GM23338 (cell line): ENCODE measurements at regions not wholly inside any gene's neighbourhood (a gene's known extent, or its start where the extent isn't known, plus 50 kb on each side); places are given as distances from the start of the nearest gene placed in this dataset.

Source experiments
- ATAC-seq: fragments of 200-7000 bp; cut with Tn5 transposase; 3 replicates; pipeline ENCODE4 v1.9.1; 2020
- DNase-seq: peaks from one replicate; pipeline ENCODE4 v3.0.0-alpha.2; 2015; ENCODE audit warnings: low spot score
- H2AFZ ChIP-seq: fragments of 200-600 bp; sonication (generic); 2 replicates; pipeline ENCODE4 v1.8.0; 2016; ENCODE audit warnings: antibody characterized with exemption, mild to moderate bottlenecking, moderate library complexity
- H3F3A ChIP-seq: fragments of 200-600 bp; sonication (generic); replicated peaks from 2 replicates; pipeline ENCODE4 v1.8.0; 2017; ENCODE audit warnings: antibody characterized with exemption, mixed run types, low read depth
- H3K27ac ChIP-seq: fragments of 200-600 bp; sonication (generic); 2 replicates; pipeline ENCODE4 v1.6.1; 2016; ENCODE audit warnings: low read depth
- H3K27me3 ChIP-seq: fragments of 200-600 bp; sonication (generic); 2 replicates; pipeline ENCODE4 v1.8.0; 2016; ENCODE audit warnings: mild to moderate bottlenecking, mixed run types, moderate library complexity; ENCODE audit not compliant: insufficient read depth
- H3K36me3 ChIP-seq: fragments of 200-600 bp; sonication (generic); 2 replicates; pipeline ENCODE4 v1.8.0; 2016; ENCODE audit warnings: mild to moderate bottlenecking; ENCODE audit not compliant: insufficient read depth
- H3K4me1 ChIP-seq: fragments of 200-600 bp; sonication (generic); 2 replicates; pipeline ENCODE4 v1.8.0; 2016; ENCODE audit warnings: mild to moderate bottlenecking, moderate library complexity; ENCODE audit not compliant: insufficient read depth
- H3K4me2 ChIP-seq: fragments of 200-600 bp; sonication (generic); 2 replicates; pipeline ENCODE4 v1.7.1; 2017; ENCODE audit warnings: mixed run types
- H3K4me3 ChIP-seq: fragments of 200-600 bp; sonication (generic); 2 replicates; pipeline ENCODE4 v1.6.1; 2016; ENCODE audit warnings: mixed run types
- H3K79me2 ChIP-seq: fragments of 200-600 bp; sonication (generic); replicated peaks from 2 replicates; pipeline ENCODE4 v1.8.0; 2017; ENCODE audit warnings: mild to moderate bottlenecking; ENCODE audit not compliant: insufficient read depth
- H3K9me2 ChIP-seq: fragments of 200-600 bp; sonication (generic); 2 replicates; pipeline ENCODE4 v1.8.0; 2017; ENCODE audit not compliant: insufficient read depth
- H4K20me1 ChIP-seq: fragments of 200-600 bp; sonication (generic); replicated peaks from 2 replicates; pipeline ENCODE4 v1.8.0; 2017; ENCODE audit warnings: mild to moderate bottlenecking; ENCODE audit not compliant: insufficient read depth
- H3K27ac Mint-ChIP-seq: 2 replicates; pipeline ENCODE4 v1.8.0; 2020; ENCODE audit warnings: inconsistent platforms, mild to moderate bottlenecking, moderate library complexity, mixed read lengths
- H3K27me3 Mint-ChIP-seq: 3 replicates; pipeline ENCODE4 v1.8.0; 2022; ENCODE audit warnings: low read depth, mild to moderate bottlenecking, moderate library complexity, mixed read lengths, inconsistent platforms; ENCODE audit not compliant: insufficient read depth, poor library complexity
- H3K36me3 Mint-ChIP-seq: 3 replicates; pipeline ENCODE4 v1.8.0; 2021; ENCODE audit warnings: low read depth, mild to moderate bottlenecking, inconsistent platforms, moderate library complexity, mixed read lengths
- H3K4me1 Mint-ChIP-seq: 3 replicates; pipeline ENCODE4 v1.8.0; 2020; ENCODE audit warnings: mild to moderate bottlenecking, inconsistent platforms, mixed read lengths
- H3K4me3 Mint-ChIP-seq: 3 replicates; pipeline ENCODE4 v1.8.0; 2021; ENCODE audit warnings: moderate library complexity, mild to moderate bottlenecking, inconsistent platforms, mixed read lengths
- H3K9me3 Mint-ChIP-seq: 3 replicates; pipeline ENCODE4 v1.8.0; 2020; ENCODE audit warnings: moderate library complexity, mild to moderate bottlenecking, inconsistent platforms, mixed read lengths
- CREB1 ChIP-seq: fragments of 250-450 bp; sonication (Bioruptor Pico); IDR thresholded peaks from 2 replicates; pipeline ENCODE4 v1.5.0; 2020; ENCODE audit warnings: low read depth, mild to moderate bottlenecking, moderate library complexity
- EZH2 ChIP-seq: fragments of 200-600 bp; sonication (generic); IDR thresholded peaks from one replicate; pipeline ENCODE4 v1.8.0; 2017; ENCODE audit warnings: antibody characterized with exemption, mild to moderate bottlenecking, low read depth; ENCODE audit not compliant: unreplicated experiment
- EZH2phosphoT487 ChIP-seq: fragments of 200-600 bp; sonication (generic); IDR thresholded peaks from one replicate; pipeline ENCODE4 v1.8.1; 2018; ENCODE audit warnings: antibody characterized with exemption; ENCODE audit not compliant: unreplicated experiment
- JUNB ChIP-seq: IDR thresholded peaks from one replicate; pipeline ENCODE4 v1.6.1; 2016; ENCODE audit warnings: antibody characterized with exemption; ENCODE audit not compliant: unreplicated experiment
- NANOG ChIP-seq: IDR thresholded peaks from 2 replicates; pipeline ENCODE4 v1.6.1; 2016; ENCODE audit warnings: antibody characterized with exemption, borderline replicate concordance
- STAT1 ChIP-seq: IDR thresholded peaks from one replicate; pipeline ENCODE4 v1.6.1; 2016; ENCODE audit warnings: antibody characterized with exemption; ENCODE audit not compliant: unreplicated experiment
- ZNF114 ChIP-seq: fragments of 250-450 bp; sonication (Bioruptor Pico); IDR thresholded peaks from 2 replicates; pipeline ENCODE4 v1.5.0; 2020; ENCODE audit warnings: mild to moderate bottlenecking, moderate library complexity
- ZNF331 ChIP-seq: fragments of 250-450 bp; sonication (Bioruptor Pico); IDR thresholded peaks from 2 replicates; pipeline ENCODE4 v1.5.0; 2020; ENCODE audit warnings: low read depth, mild to moderate bottlenecking, moderate library complexity
- TF ChIP-seq, protein P1 (sequence below): IDR thresholded peaks from one replicate; pipeline ENCODE4 v1.6.1; 2018; ENCODE audit warnings: antibody characterized with exemption; ENCODE audit not compliant: unreplicated experiment
- TF ChIP-seq, protein P2 (sequence below), 2 experiments: fragments of 200-600 bp in 1 of 2; sonication (generic) in 1 of 2; conservative IDR thresholded peaks; 2 replicates each; pipeline versions ENCODE4 v1.5.1 to v1.6.1; 2016 to 2017; ENCODE audit warnings: antibody characterized with exemption in 2 of 2, low read depth in 2 of 2, mild to moderate bottlenecking in 2 of 2, moderate library complexity in 1 of 2
- TF ChIP-seq, protein P3 (sequence below): fragments of 250-450 bp; sonication (Bioruptor Pico); IDR thresholded peaks from 2 replicates; pipeline ENCODE4 v1.5.0; 2020; ENCODE audit warnings: mild to moderate bottlenecking, moderate library complexity
- TF ChIP-seq, protein P4 (sequence below): IDR thresholded peaks from 2 replicates; pipeline ENCODE4 v1.6.1; 2016; ENCODE audit warnings: antibody characterized with exemption

DNA sequence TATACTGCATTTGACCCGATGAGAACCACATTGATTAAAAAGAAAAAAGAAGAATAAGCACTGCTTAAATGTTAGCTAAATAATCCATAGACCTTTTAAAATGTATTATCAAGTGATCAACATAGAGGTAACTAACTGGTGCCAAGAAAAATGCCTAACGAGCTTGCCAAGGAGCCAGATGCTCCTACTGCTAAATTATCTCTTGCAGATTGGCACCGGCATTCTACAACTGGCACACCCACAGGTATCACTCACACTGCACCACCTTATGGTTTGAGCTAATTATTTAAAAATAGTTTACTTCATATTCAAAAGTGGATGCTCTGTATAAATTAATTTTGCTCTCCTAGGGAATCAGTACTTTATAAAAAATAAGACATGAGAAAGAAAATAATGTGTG lies 341.6 kb upstream of the CDH7 start (continued):
- TF ChIP-seq, protein P1, sequence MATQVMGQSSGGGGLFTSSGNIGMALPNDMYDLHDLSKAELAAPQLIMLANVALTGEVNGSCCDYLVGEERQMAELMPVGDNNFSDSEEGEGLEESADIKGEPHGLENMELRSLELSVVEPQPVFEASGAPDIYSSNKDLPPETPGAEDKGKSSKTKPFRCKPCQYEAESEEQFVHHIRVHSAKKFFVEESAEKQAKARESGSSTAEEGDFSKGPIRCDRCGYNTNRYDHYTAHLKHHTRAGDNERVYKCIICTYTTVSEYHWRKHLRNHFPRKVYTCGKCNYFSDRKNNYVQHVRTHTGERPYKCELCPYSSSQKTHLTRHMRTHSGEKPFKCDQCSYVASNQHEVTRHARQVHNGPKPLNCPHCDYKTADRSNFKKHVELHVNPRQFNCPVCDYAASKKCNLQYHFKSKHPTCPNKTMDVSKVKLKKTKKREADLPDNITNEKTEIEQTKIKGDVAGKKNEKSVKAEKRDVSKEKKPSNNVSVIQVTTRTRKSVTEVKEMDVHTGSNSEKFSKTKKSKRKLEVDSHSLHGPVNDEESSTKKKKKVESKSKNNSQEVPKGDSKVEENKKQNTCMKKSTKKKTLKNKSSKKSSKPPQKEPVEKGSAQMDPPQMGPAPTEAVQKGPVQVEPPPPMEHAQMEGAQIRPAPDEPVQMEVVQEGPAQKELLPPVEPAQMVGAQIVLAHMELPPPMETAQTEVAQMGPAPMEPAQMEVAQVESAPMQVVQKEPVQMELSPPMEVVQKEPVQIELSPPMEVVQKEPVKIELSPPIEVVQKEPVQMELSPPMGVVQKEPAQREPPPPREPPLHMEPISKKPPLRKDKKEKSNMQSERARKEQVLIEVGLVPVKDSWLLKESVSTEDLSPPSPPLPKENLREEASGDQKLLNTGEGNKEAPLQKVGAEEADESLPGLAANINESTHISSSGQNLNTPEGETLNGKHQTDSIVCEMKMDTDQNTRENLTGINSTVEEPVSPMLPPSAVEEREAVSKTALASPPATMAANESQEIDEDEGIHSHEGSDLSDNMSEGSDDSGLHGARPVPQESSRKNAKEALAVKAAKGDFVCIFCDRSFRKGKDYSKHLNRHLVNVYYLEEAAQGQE = no peak
- TF ChIP-seq EZH2phosphoT487 (no peak), CREB1 (CRISPR knock-in tag) (no peak), EZH2 (no peak)

DNA sequence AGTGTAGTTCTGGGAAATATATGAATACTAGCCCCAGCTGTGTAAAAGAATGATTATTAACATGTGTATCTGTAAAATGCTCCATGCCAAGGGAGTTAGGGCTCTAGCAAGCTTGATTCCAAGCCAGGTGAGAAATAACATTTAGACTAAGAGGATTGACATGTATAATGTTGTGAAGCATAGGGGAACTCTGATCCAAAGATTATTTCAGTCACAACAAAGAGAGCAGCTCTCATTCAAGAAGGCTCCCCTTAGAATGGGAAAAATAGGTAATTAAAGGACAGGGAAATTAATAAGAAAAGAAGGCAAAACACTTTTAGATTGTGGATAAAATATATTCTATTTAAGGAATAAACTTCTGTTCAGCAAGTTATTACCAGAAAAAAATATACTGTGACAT lies 347.3 kb upstream of the CDH7 start:
- Mint-ChIP-seq H3K4me3 (no peak overlapping the region), H3K27ac (no peak overlapping the region), H3K36me3 (no peaks in the 10 kb centered on the region), H3K9me3 (no peaks in the 10 kb centered on the region), H3K27me3 (no peaks in the 10 kb centered on the region), H3K4me1 (peaks cover 5% of the 10 kb centered on the region; the same call in 2 of the 3 replicates)
- Histone ChIP-seq H3F3A (no peaks in the 10 kb centered on the region), H2AFZ (no peak overlapping the region), H3K27me3 (no peaks in the 10 kb centered on the region), H4K20me1 (no peaks in the 10 kb centered on the region), H3K36me3 (no peaks in the 10 kb centered on the region), H3K79me2 (no peaks in the 10 kb centered on the region), H3K27ac (no peak overlapping the region), H3K4me1 (no peaks in the 10 kb centered on the region), H3K4me2 (no peak overlapping the region), H3K9me2 (no peaks in the 10 kb centered on the region), H3K4me3 (no peak overlapping the region)
- DNase-seq (no peak), ATAC-seq (no peak)
- TF ChIP-seq, protein P2, sequence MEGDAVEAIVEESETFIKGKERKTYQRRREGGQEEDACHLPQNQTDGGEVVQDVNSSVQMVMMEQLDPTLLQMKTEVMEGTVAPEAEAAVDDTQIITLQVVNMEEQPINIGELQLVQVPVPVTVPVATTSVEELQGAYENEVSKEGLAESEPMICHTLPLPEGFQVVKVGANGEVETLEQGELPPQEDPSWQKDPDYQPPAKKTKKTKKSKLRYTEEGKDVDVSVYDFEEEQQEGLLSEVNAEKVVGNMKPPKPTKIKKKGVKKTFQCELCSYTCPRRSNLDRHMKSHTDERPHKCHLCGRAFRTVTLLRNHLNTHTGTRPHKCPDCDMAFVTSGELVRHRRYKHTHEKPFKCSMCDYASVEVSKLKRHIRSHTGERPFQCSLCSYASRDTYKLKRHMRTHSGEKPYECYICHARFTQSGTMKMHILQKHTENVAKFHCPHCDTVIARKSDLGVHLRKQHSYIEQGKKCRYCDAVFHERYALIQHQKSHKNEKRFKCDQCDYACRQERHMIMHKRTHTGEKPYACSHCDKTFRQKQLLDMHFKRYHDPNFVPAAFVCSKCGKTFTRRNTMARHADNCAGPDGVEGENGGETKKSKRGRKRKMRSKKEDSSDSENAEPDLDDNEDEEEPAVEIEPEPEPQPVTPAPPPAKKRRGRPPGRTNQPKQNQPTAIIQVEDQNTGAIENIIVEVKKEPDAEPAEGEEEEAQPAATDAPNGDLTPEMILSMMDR (conservative IDR thresholded peaks at IDR 0.05; ENCODE audit: low read depth in 2 of 2) = no peak
- TF ChIP-seq NANOG (no peak), ZNF114 (CRISPR knock-in tag) (no peak), EZH2 (no peak), ZNF331 (CRISPR knock-in tag) (no peak), JUNB (no peak), EZH2phosphoT487 (no peak), STAT1 (no peak)
- TF ChIP-seq, protein P3, sequence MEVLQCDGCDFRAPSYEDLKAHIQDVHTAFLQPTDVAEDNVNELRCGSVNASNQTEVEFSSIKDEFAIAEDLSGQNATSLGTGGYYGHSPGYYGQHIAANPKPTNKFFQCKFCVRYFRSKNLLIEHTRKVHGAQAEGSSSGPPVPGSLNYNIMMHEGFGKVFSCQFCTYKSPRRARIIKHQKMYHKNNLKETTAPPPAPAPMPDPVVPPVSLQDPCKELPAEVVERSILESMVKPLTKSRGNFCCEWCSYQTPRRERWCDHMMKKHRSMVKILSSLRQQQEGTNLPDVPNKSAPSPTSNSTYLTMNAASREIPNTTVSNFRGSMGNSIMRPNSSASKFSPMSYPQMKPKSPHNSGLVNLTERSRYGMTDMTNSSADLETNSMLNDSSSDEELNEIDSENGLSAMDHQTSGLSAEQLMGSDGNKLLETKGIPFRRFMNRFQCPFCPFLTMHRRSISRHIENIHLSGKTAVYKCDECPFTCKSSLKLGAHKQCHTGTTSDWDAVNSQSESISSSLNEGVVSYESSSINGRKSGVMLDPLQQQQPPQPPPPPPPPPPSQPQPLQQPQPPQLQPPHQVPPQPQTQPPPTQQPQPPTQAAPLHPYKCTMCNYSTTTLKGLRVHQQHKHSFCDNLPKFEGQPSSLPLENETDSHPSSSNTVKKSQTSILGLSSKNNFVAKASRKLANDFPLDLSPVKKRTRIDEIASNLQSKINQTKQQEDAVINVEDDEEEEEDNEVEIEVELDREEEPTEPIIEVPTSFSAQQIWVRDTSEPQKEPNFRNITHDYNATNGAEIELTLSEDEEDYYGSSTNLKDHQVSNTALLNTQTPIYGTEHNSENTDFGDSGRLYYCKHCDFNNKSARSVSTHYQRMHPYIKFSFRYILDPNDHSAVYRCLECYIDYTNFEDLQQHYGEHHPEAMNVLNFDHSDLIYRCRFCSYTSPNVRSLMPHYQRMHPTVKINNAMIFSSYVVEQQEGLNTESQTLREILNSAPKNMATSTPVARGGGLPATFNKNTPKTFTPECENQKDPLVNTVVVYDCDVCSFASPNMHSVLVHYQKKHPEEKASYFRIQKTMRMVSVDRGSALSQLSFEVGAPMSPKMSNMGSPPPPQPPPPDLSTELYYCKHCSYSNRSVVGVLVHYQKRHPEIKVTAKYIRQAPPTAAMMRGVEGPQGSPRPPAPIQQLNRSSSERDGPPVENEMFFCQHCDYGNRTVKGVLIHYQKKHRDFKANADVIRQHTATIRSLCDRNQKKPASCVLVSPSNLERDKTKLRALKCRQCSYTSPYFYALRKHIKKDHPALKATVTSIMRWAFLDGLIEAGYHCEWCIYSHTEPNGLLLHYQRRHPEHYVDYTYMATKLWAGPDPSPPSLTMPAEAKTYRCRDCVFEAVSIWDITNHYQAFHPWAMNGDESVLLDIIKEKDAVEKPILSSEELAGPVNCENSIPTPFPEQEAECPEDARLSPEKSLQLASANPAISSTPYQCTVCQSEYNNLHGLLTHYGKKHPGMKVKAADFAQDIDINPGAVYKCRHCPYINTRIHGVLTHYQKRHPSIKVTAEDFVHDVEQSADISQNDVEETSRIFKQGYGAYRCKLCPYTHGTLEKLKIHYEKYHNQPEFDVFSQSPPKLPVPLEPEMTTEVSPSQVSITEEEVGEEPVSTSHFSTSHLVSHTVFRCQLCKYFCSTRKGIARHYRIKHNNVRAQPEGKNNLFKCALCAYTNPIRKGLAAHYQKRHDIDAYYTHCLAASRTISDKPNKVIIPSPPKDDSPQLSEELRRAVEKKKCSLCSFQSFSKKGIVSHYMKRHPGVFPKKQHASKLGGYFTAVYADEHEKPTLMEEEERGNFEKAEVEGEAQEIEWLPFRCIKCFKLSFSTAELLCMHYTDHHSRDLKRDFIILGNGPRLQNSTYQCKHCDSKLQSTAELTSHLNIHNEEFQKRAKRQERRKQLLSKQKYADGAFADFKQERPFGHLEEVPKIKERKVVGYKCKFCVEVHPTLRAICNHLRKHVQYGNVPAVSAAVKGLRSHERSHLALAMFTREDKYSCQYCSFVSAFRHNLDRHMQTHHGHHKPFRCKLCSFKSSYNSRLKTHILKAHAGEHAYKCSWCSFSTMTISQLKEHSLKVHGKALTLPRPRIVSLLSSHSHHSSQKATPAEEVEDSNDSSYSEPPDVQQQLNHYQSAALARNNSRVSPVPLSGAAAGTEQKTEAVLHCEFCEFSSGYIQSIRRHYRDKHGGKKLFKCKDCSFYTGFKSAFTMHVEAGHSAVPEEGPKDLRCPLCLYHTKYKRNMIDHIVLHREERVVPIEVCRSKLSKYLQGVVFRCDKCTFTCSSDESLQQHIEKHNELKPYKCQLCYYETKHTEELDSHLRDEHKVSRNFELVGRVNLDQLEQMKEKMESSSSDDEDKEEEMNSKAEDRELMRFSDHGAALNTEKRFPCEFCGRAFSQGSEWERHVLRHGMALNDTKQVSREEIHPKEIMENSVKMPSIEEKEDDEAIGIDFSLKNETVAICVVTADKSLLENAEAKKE (CRISPR knock-in tag) = no peak
- TF ChIP-seq, protein P4, sequence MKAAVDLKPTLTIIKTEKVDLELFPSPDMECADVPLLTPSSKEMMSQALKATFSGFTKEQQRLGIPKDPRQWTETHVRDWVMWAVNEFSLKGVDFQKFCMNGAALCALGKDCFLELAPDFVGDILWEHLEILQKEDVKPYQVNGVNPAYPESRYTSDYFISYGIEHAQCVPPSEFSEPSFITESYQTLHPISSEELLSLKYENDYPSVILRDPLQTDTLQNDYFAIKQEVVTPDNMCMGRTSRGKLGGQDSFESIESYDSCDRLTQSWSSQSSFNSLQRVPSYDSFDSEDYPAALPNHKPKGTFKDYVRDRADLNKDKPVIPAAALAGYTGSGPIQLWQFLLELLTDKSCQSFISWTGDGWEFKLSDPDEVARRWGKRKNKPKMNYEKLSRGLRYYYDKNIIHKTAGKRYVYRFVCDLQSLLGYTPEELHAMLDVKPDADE = no peak
